Esophagus muscularis mucosa (tissue), 4 donors: ENCODE measurements at regions not wholly inside any gene's neighbourhood (a gene's known extent, or its start where the extent isn't known, plus 50 kb on each side); places are given as distances from the start of the nearest gene placed in this dataset.

Source experiments
- DNase-seq: peaks from one replicate; pipeline ENCODE4 v3.0.0-alpha.2; 2017; ENCODE audit errors: extremely low spot score
- H3K27ac ChIP-seq, 4 donors: fragments of 200-600 bp; sonication (generic); replicated peaks in 1 of 4; 1 replicate in 3 of 4; 2 replicates in 1 of 4; pipeline ENCODE4 v1.5.1; 2016 to 2019; ENCODE audit warnings: mild to moderate bottlenecking in 1 of 4
- H3K27me3 ChIP-seq, 4 donors: fragments of 200-600 bp; sonication (generic); one replicate each; pipeline versions ENCODE4 v1.5.1 to v1.6.0; 2016 to 2019
- H3K36me3 ChIP-seq, 4 donors: fragments of 200-600 bp; sonication (generic); one replicate each; pipeline ENCODE4 v1.5.1; 2016 to 2019
- H3K4me1 ChIP-seq, 4 donors: fragments of 200-600 bp; sonication (generic); one replicate each; pipeline ENCODE4 v1.5.1; 2016 to 2019
- H3K4me3 ChIP-seq, 4 donors: fragments of 200-600 bp; sonication (generic); 1 replicate in 2 of 4; 2 replicates in 2 of 4; pipeline ENCODE4 v1.5.1; 2016 to 2019; ENCODE audit warnings: mild to moderate bottlenecking in 4 of 4, moderate library complexity in 1 of 4
- H3K9me3 ChIP-seq, 4 donors: fragments of 200-600 bp; sonication (generic); 1 replicate in 3 of 4; 2 replicates in 1 of 4; pipeline ENCODE4 v1.5.1; 2016 to 2019
- CTCF ChIP-seq, 3 experiments: fragments of 200-600 bp in 2 of 3; fragments of 450-650 bp in 1 of 3; sonication (generic) in 2 of 3; IDR thresholded peaks; one replicate each; pipeline ENCODE4 v1.5.1; 2017 to 2019; ENCODE audit warnings: antibody characterized with exemption in 3 of 3, mild to moderate bottlenecking in 2 of 3, moderate library complexity in 1 of 3
- EP300 ChIP-seq: sonication (generic); formaldehyde crosslinking; IDR thresholded peaks from one replicate; pipeline ENCODE4 v1.6.1; 2017; ENCODE audit warnings: antibody characterized with exemption
- POLR2A ChIP-seq: fragments of 450-650 bp; IDR thresholded peaks from one replicate; pipeline ENCODE4 v1.6.1; 2017; ENCODE audit warnings: antibody characterized with exemption, moderate library complexity, mild to moderate bottlenecking, low read depth
- POLR2AphosphoS5 ChIP-seq, 2 donors: sonication (generic); formaldehyde crosslinking; IDR thresholded peaks; one replicate each; pipeline ENCODE4 v1.6.1; 2017; ENCODE audit warnings: antibody characterized with exemption in 2 of 2
- WGBS: methylation state at CpG from one replicate; pipeline ENCODE4 v1.1.5; 2018; 5-methylcytosine and 5-hydroxymethylcytosine counted together
- intact Hi-C: fragments of 100-400 bp; cut with DNase I; formaldehyde crosslinking; loops from one replicate; pipeline ENCODE4 v1.15.1; 2023

GRCh38 chr16:6969594-6969993 lies 363.1 kb upstream of the RBFOX1 start:
- Histone ChIP-seq H3K27me3 (peaks cover 0 to 10% (median 0%) of the 10 kb centered on the region in 4 donors), H3K4me3 (no peak overlapping the region), H3K9me3 (no peaks in the 10 kb centered on the region), H3K4me1 (no peaks in the 10 kb centered on the region), H3K27ac (no peak overlapping the region), H3K36me3 (no peaks in the 10 kb centered on the region)
- intact Hi-C loops, result no loop called here
- TF ChIP-seq POLR2AphosphoS5 (IDR thresholded peaks at IDR 0.05), result no peak
- no peak for TF ChIP-seq EP300
- no peak for TF ChIP-seq CTCF (IDR thresholded peaks at IDR 0.05)
- TF ChIP-seq POLR2A, result no peak
- WGBS, result 63% methylated on average over 5 of the region's 5 CpGs
- no peak for DNase-seq

- TF ChIP-seq EP300 (no peak), POLR2A (no peak), POLR2AphosphoS5 (IDR thresholded peaks at IDR 0.05) (no peak), CTCF (IDR thresholded peaks at IDR 0.05) (no peak)
- Histone ChIP-seq H3K27me3 (peaks cover 0 to 10% (median 0%) of the 10 kb centered on the region in 4 donors), H3K4me3 (no peak overlapping the region), H3K4me1 (no peaks in the 10 kb centered on the region), H3K36me3 (no peaks in the 10 kb centered on the region), H3K9me3 (no peaks in the 10 kb centered on the region), H3K27ac (no peak overlapping the region)
- intact Hi-C loops, result no loop called here
- 46% methylated on average over 8 of the region's 10 CpGs for WGBS
- DNase-seq, result no peak
Measured at GRCh38 chr16:6967796-6968320, 364.8 kb upstream of the RBFOX1 start.

DNA sequence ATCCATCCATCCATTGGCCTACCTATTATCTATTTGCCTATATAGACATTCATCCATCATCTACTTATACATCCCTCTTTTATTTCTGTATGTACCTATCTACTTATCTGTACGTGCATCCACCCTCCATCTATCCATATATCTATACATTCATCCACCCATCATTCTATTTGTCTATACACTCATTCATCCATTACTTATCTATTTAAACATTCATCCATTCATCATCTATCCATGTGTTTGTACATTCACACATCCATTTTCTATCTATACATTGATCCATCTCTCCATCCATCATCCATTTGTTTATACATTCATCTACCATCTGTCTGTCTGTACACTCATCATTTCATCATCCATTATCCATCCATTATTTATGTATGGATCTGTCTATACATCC lies 365.7 kb upstream of the RBFOX1 start:
- Histone ChIP-seq H3K27ac (no peak overlapping the region), H3K36me3 (no peaks in the 10 kb centered on the region), H3K9me3 (no peaks in the 10 kb centered on the region), H3K4me1 (no peaks in the 10 kb centered on the region), H3K4me3 (no peak overlapping the region), H3K27me3 (peaks cover 0 to 10% (median 0%) of the 10 kb centered on the region in 4 donors)
- intact Hi-C loops, result no loop called here
- TF ChIP-seq CTCF (IDR thresholded peaks at IDR 0.05) (no peak), POLR2AphosphoS5 (IDR thresholded peaks at IDR 0.05) (no peak), POLR2A (no peak), EP300 (no peak)
- DNase-seq, result no peak
- 64% methylated on average over 1 of the region's 1 CpG for WGBS

- DNase-seq, result no peak
- Histone ChIP-seq H3K27ac (no peak overlapping the region), H3K27me3 (peaks cover 0 to 4% (median 0%) of the 10 kb centered on the region in 4 donors), H3K9me3 (no peaks in the 10 kb centered on the region), H3K36me3 (no peaks in the 10 kb centered on the region), H3K4me1 (no peaks in the 10 kb centered on the region), H3K4me3 (no peak overlapping the region)
- intact Hi-C loops, result no loop called here
- WGBS, result 80% methylated on average over 5 of the region's 5 CpGs
- TF ChIP-seq POLR2A, result no peak
- TF ChIP-seq EP300, result no peak
- TF ChIP-seq POLR2AphosphoS5 (IDR thresholded peaks at IDR 0.05), result no peak
- no peak for TF ChIP-seq CTCF (IDR thresholded peaks at IDR 0.05)
Measured at GRCh38 chr16:6964679-6965078, 368.0 kb upstream of the RBFOX1 start.

DNA sequence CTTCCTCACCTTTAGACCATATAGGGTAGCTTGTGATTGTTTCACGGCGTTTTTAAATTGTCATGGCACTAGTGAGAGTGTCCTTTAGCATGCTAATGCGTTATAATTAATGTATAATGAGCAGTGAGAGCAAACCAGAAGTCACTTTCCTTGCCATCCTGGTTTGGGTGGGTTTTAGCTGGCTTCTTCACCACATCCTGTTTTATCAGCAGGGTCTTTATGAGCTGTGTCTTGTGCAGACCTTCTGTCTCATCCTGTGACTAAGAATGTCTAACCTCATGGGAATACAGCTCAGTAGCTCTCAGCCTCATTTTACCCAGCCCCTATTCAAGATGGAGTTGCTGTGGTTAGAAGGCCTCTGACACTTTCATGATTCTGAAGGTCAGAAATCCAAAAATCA lies 370.9 kb upstream of the RBFOX1 start:
- Histone ChIP-seq H3K36me3 (no peaks in the 10 kb centered on the region), H3K9me3 (no peaks in the 10 kb centered on the region), H3K27ac (no peak overlapping the region), H3K4me1 (no peaks in the 10 kb centered on the region), H3K4me3 (no peak overlapping the region), H3K27me3 (no peaks in the 10 kb centered on the region)
- 72% methylated on average over 3 of the region's 3 CpGs for WGBS
- intact Hi-C loops, result no loop called here
- no peak for TF ChIP-seq CTCF (IDR thresholded peaks at IDR 0.05)
- TF ChIP-seq EP300, result no peak
- TF ChIP-seq POLR2A, result no peak
- TF ChIP-seq POLR2AphosphoS5 (IDR thresholded peaks at IDR 0.05), result no peak
- no peak for DNase-seq
